NB4 (cell line): ENCODE measurements at regions not wholly inside any gene's neighbourhood (a gene's known extent, or its start where the extent isn't known, plus 50 kb on each side); places are given as distances from the start of the nearest gene placed in this dataset.

Experiments
- CTCF ChIP-seq: IDR thresholded peaks from one replicate; pipeline ENCODE4 v1.5.1; 2012; ENCODE audit warnings: low read depth, low read length
- MAX ChIP-seq: IDR thresholded peaks from 2 replicates; pipeline ENCODE4 v1.6.1; 2011; ENCODE audit warnings: low read depth, low read length
- POLR2A ChIP-seq: IDR thresholded peaks from 2 replicates; pipeline ENCODE4 v1.6.1; 2011; ENCODE audit warnings: mild to moderate bottlenecking; ENCODE audit not compliant: insufficient read length; ENCODE audit errors: extremely low read depth

- no peak for TF ChIP-seq CTCF
- no peak for TF ChIP-seq MAX
- TF ChIP-seq POLR2A: no peak
Observed at GRCh38 chr9:13810510-13810909, 503.4 kb downstream of the NFIB start.
